ENCODE measurements at regions not wholly inside any gene's neighbourhood (a gene's known extent, or its start where the extent isn't known, plus 50 kb on each side); places are given as distances from the start of the nearest gene placed in this dataset.

DNA sequence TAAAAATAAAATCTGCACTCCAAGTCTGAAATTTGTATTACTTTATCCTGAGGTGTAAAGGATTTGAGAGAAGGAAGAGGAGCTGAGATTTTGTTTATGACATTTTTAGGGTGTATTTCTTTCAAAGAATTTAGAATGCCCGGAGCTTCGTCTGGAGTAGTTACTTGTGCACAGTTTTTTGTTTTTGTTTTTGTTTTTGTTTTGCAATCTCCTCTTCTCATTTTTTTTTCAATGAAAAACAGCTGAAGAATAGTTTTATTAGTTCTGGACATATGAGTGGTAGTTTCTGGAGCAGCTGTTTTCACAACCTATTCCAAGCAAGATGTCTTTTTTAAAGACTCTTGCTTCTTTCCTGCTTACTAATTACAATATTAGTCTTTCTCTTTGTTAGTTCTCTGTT, 408.2 kb upstream of the PTGER4 start:
- H3K4me3 ChIP-seq (ENCODE audit: low read length) = no peak overlapping the region
- no peaks in the 10 kb centered on the region for H3K4me1 ChIP-seq (ENCODE audit: control insufficient read depth, low read depth, low read length)
- H3K9ac ChIP-seq (ENCODE audit: low read length) = no peak overlapping the region
- H3K36me3 ChIP-seq (ENCODE audit: control insufficient read depth, low read depth, low read length) = no peaks in the 10 kb centered on the region
- no peak overlapping the region for H3K27ac ChIP-seq (ENCODE audit: low read length)
- H3K9me3 ChIP-seq (ENCODE audit: control insufficient read depth, low read depth, low read length) = no peaks in the 10 kb centered on the region
- H3K27me3 ChIP-seq (ENCODE audit: control insufficient read depth, insufficient read depth, low read length) = no peaks in the 10 kb centered on the region

DNA sequence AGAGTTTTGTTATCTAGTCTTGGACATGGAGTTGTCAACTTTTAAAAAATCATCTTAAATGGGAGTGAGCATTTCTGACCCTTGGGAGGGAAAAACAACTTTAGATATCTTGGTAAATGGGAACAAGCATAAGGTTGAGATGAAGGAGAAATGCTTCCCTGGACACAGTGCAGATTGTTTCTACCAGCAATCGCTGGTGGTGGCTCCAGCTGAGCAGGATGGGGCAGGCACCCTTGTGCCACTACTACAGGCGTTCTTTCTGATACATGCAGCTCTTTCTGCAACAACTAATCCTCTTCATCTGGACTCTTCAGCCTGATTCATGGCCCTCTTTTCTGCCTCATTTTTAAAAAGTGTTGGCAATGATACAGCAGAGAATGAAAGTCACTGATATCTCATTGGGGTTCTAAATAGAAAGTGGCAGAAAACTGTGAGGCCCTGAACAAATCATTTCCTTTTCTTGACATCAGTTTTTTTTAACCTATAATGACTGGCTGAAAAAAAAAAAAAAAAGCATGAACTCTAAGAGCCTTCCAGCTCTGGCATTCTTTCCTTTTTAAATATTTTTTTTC, 409.4 kb upstream of the PTGER4 start:
- H3K9me3 ChIP-seq (ENCODE audit: control insufficient read depth, low read depth, low read length) = no peaks in the 10 kb centered on the region

DNA sequence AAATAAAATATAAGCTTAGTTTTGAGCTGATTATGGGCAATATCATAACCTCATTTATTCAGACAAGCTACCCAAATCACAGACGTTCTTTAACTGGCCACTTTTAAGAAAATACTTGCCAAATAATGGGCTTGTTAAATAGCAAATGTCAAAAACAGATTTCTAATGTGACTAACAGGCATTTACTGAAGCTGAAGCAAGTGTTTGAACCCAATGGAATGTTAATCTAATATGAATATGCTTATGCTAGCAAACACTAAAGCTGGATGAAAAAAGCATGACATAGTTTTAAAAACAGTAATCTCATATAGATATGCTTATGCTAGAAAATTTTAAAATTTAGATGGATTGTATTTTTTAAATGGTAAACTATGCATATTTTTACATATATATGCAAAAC, 411.6 kb upstream of the PTGER4 start:
- Histone ChIP-seq H3K27ac (ENCODE audit: low read length) (no peak overlapping the region), H3K36me3 (ENCODE audit: control insufficient read depth, low read depth, low read length) (no peaks in the 10 kb centered on the region), H3K4me1 (ENCODE audit: control insufficient read depth, low read depth, low read length) (no peaks in the 10 kb centered on the region), H3K9ac (ENCODE audit: low read length) (no peak overlapping the region), H3K4me3 (ENCODE audit: low read length) (no peak overlapping the region), H3K9me3 (ENCODE audit: control insufficient read depth, low read depth, low read length) (no peaks in the 10 kb centered on the region), H3K27me3 (ENCODE audit: control insufficient read depth, insufficient read depth, low read length) (no peaks in the 10 kb centered on the region)

More for the DNA sequence above, 409.4 kb upstream of the PTGER4 start:
- no peaks in the 10 kb centered on the region for H3K4me1 ChIP-seq (ENCODE audit: control insufficient read depth, low read depth, low read length)
- H3K4me3 ChIP-seq (ENCODE audit: low read length) = no peak overlapping the region
- no peaks in the 10 kb centered on the region for H3K36me3 ChIP-seq (ENCODE audit: control insufficient read depth, low read depth, low read length)
- no peaks in the 10 kb centered on the region for H3K27me3 ChIP-seq (ENCODE audit: control insufficient read depth, insufficient read depth, low read length)
- H3K9ac ChIP-seq (ENCODE audit: low read length) = no peak overlapping the region
- no peak overlapping the region for H3K27ac ChIP-seq (ENCODE audit: low read length)

DNA sequence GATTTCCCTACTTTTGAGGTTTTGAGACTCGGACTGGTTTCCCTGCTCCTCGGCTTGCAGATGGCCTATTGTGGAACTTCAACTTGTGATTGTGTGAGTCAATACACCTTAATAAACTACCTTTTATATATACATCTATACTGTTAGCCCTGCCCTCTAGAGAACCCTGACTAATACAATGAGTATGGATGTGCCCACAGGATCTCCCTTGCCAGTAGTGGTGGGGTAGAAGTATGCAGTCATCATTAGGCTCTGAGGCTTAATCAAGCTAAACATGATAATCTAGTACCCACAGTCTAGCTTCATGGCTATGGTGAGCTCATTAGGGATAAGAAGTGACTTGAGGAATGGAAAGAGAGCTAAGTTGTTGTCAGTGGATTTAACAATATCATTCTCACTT, 412.8 kb upstream of the PTGER4 start:
- no peaks in the 10 kb centered on the region for H3K36me3 ChIP-seq (ENCODE audit: control insufficient read depth, low read depth, low read length)
- H3K9me3 ChIP-seq (ENCODE audit: control insufficient read depth, low read depth, low read length) = no peaks in the 10 kb centered on the region
- no peak overlapping the region for H3K9ac ChIP-seq (ENCODE audit: low read length)
- H3K27ac ChIP-seq (ENCODE audit: low read length) = no peak overlapping the region
- no peaks in the 10 kb centered on the region for H3K4me1 ChIP-seq (ENCODE audit: control insufficient read depth, low read depth, low read length)
- no peaks in the 10 kb centered on the region for H3K27me3 ChIP-seq (ENCODE audit: control insufficient read depth, insufficient read depth, low read length)
- H3K4me3 ChIP-seq (ENCODE audit: low read length) = no peak overlapping the region

DNA sequence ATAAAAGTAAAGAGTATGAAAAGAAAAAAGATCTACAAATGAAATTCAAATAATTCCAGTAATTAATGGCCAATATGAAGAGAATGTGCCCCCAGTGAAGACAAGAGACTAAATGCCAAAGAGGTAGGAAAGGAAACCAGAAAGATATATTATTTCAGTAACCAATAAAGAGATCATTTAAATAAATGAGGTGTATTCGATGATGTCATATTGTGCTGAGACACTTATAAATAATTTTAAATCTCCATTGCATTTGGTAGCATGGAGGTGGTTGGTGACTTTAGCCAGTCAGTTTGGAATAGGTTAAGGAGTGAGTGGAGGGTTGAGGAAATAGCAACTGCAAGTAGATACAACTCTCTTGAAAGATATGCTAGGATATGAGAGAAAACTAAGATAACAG, 417.7 kb upstream of the PTGER4 start:
- Histone ChIP-seq H3K9ac (ENCODE audit: low read length) (no peak overlapping the region), H3K9me3 (ENCODE audit: control insufficient read depth, low read depth, low read length) (no peaks in the 10 kb centered on the region), H3K27me3 (ENCODE audit: control insufficient read depth, insufficient read depth, low read length) (no peaks in the 10 kb centered on the region)

DNA sequence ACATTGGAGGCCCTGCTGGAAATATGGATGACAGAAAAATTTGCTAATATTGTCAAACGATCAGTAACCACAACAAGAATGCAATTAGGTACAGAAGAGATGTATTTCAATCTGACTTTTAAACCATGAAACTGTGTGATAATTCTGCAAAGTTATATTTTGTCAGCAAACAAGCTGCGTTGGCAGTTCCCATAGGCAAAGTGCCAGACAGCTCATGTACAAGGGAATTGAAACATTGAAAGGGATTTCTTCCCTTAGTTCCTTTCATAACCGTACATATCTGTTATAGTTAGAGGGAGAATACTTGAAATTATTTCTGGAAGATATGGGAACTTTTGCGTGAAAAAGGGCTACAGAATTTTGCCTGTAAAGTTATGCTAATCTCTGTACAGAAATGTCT, 419.4 kb upstream of the PTGER4 start:
- no peak overlapping the region for H3K9ac ChIP-seq (ENCODE audit: low read length)
- H3K9me3 ChIP-seq (ENCODE audit: control insufficient read depth, low read depth, low read length) = no peaks in the 10 kb centered on the region
- no peaks in the 10 kb centered on the region for H3K36me3 ChIP-seq (ENCODE audit: control insufficient read depth, low read depth, low read length)
- H3K4me1 ChIP-seq (ENCODE audit: control insufficient read depth, low read depth, low read length) = no peaks in the 10 kb centered on the region
- H3K27me3 ChIP-seq (ENCODE audit: control insufficient read depth, insufficient read depth, low read length) = no peaks in the 10 kb centered on the region
- H3K27ac ChIP-seq (ENCODE audit: low read length) = no peak overlapping the region
- H3K4me3 ChIP-seq (ENCODE audit: low read length) = no peak overlapping the region

More for the DNA sequence above, 417.7 kb upstream of the PTGER4 start:
- Histone ChIP-seq H3K4me3 (ENCODE audit: low read length) (no peak overlapping the region), H3K27ac (ENCODE audit: low read length) (no peak overlapping the region), H3K4me1 (ENCODE audit: control insufficient read depth, low read depth, low read length) (no peaks in the 10 kb centered on the region), H3K36me3 (ENCODE audit: control insufficient read depth, low read depth, low read length) (no peaks in the 10 kb centered on the region)

DNA sequence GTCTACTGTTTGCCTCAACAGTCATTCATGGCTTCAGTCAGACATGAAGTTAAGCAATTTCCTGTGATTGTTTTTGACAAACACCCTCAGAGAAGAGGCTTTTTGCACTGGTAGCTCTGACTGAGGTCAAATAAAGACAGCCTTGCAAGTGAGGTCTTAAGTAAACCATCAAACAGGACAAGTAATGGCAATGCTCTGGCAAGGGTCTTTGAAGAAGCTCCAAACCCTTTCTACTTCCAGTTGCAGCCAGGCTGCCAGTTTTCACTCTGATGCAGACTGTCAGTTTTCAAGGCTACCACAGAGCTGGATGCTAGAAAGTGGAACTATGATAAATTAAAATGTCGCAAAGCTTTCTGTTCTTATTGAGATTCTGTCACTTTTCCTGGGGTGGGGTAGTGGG, 421.5 kb upstream of the PTGER4 start:
- no peaks in the 10 kb centered on the region for H3K27me3 ChIP-seq (ENCODE audit: control insufficient read depth, insufficient read depth, low read length)
- no peak overlapping the region for H3K27ac ChIP-seq (ENCODE audit: low read length)
- H3K4me3 ChIP-seq (ENCODE audit: low read length) = no peak overlapping the region
- no peaks in the 10 kb centered on the region for H3K9me3 ChIP-seq (ENCODE audit: control insufficient read depth, low read depth, low read length)
- H3K36me3 ChIP-seq (ENCODE audit: control insufficient read depth, low read depth, low read length) = no peaks in the 10 kb centered on the region
- no peaks in the 10 kb centered on the region for H3K4me1 ChIP-seq (ENCODE audit: control insufficient read depth, low read depth, low read length)
- H3K9ac ChIP-seq (ENCODE audit: low read length) = no peak overlapping the region

DNA sequence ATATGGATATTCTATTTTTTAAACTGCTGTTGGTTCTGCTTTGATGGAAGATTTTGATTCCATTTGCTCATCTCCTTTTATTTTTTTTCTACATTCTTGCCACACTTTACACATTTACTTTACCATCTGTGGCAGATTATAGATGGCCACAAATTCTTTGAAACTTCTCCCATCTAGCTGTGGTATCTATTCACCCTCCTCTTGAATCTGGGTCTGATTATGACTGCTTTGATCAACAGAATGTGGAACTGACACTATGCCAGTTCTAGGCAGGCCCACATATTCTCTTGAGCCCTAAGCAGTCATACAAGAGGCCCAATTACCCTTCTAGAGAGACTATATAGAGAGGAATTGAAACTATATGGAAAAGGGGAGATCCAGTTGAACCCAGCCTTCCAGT, 439.0 kb upstream of the PTGER4 start:
- Histone ChIP-seq H3K27me3 (ENCODE audit: control insufficient read depth, insufficient read depth, low read length) (no peaks in the 10 kb centered on the region), H3K9me3 (ENCODE audit: control insufficient read depth, low read depth, low read length) (no peaks in the 10 kb centered on the region), H3K9ac (ENCODE audit: low read length) (no peak overlapping the region), H3K27ac (ENCODE audit: low read length) (no peak overlapping the region), H3K4me3 (ENCODE audit: low read length) (no peak overlapping the region), H3K4me1 (ENCODE audit: control insufficient read depth, low read depth, low read length) (no peaks in the 10 kb centered on the region), H3K36me3 (ENCODE audit: control insufficient read depth, low read depth, low read length) (no peaks in the 10 kb centered on the region)

DNA sequence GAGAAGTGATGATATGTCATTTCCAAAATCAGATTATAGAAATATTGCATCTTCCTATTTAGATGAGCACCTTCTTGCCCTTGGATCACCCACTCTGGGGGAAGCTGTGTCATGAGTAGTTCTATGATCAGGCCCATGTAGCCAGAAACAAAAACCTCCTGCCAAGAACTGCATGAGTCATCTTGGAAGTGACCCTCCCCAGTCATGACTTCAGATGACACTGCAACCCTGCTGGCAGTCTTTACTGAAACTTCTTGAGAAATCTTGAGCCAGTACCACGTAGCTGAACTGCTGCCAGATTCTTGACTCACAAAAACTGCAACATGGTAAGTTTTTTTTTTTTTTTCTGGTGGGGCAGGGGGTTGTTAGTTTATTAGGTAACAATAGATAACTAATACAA, 439.6 kb upstream of the PTGER4 start:
- Histone ChIP-seq H3K4me3 (ENCODE audit: low read length) (no peak overlapping the region), H3K27ac (ENCODE audit: low read length) (no peak overlapping the region)

DNA sequence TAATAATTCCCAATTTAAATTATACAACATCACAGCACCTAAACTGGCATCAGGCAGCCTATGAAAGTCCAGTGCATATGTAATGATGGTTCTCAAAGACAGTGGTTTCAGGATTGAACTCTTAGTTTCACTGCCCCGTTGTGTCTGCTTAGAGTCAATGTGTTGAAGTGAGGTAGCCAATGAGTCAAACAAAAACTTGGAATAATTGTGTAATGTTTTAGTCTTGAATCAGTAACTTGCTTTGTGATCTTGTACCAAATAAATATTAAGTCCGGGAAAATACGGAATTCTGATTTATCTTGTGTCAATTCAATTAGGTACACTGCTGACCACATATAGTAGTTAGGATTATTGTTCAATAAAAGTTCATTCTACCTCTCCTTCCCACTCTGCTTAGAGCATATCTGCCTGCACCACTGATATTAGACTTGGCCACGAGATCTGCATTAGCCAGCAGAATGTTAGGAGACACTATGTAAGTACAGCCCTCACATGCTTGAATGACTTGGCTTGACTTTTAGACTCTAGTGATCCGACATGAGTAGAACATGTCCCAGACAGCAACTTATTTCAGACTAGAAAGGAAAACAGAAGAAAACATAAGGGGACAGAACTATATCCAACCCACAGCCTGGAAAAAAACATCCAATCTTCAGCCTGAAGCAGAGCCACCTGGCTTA, 441.5 kb upstream of the PTGER4 start:
- Histone ChIP-seq H3K9ac (ENCODE audit: low read length) (no peak overlapping the region), H3K36me3 (ENCODE audit: control insufficient read depth, low read depth, low read length) (no peaks in the 10 kb centered on the region), H3K9me3 (ENCODE audit: control insufficient read depth, low read depth, low read length) (no peaks in the 10 kb centered on the region), H3K27me3 (ENCODE audit: control insufficient read depth, insufficient read depth, low read length) (no peaks in the 10 kb centered on the region), H3K27ac (ENCODE audit: low read length) (no peak overlapping the region), H3K4me3 (ENCODE audit: low read length) (no peak overlapping the region), H3K4me1 (ENCODE audit: control insufficient read depth, low read depth, low read length) (no peaks in the 10 kb centered on the region)

More for the DNA sequence above, 439.6 kb upstream of the PTGER4 start:
- Histone ChIP-seq H3K9me3 (ENCODE audit: control insufficient read depth, low read depth, low read length) (no peaks in the 10 kb centered on the region), H3K27me3 (ENCODE audit: control insufficient read depth, insufficient read depth, low read length) (no peaks in the 10 kb centered on the region), H3K9ac (ENCODE audit: low read length) (no peak overlapping the region), H3K36me3 (ENCODE audit: control insufficient read depth, low read depth, low read length) (no peaks in the 10 kb centered on the region), H3K4me1 (ENCODE audit: control insufficient read depth, low read depth, low read length) (no peaks in the 10 kb centered on the region)

DNA sequence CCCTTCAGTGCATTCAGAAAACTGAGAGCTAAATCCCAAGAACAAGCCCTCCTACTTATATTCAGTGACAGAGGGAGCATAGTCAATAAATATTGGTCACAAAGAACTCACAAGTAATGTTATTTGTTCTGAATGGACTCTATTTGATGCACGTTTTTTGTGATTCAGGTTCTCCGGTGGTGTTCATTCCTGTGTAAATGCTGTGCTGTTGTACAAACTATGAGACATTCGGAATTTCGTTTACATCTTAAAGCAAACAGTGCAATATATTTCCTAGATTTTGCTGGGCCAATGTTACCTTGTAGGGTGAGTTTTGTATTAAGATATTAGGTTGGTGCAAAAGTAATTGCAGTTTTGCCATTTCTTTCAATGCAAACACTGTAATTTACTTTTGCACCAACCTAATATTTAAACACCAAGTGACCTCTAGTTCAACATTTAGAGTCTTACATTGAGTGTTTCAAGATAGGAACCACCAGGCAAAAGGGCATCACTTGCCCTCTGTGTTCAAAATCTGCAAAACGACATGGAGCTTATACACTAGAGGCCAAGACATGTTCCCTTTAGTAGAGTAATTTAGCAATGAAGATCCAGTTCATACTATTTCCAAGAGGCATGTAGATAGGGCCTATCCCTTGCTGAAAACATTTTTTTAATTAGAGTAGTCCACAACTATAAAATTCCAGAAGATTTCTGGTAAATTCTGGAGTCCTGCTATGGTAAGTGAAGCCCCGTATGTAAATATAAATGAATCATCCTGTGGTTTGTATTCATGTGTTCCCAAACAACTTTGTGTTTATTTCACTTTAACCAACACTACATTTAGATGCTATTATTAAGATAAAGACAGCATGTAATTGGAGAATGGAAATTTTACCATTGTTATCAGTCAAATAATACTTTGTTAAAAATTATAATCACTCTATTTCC, 444.0 kb upstream of the PTGER4 start:
- Histone ChIP-seq H3K27ac (ENCODE audit: low read length) (no peak overlapping the region), H3K36me3 (ENCODE audit: control insufficient read depth, low read depth, low read length) (no peaks in the 10 kb centered on the region), H3K4me1 (ENCODE audit: control insufficient read depth, low read depth, low read length) (no peaks in the 10 kb centered on the region), H3K4me3 (ENCODE audit: low read length) (no peak overlapping the region), H3K9me3 (ENCODE audit: control insufficient read depth, low read depth, low read length) (no peaks in the 10 kb centered on the region), H3K9ac (ENCODE audit: low read length) (no peak overlapping the region), H3K27me3 (ENCODE audit: control insufficient read depth, insufficient read depth, low read length) (no peaks in the 10 kb centered on the region)

Measured in iPS-18a (cell line).